Dedifferentiated amniotic fluid mesenchymal stem cell (primary cell): ENCODE measurements at regions not wholly inside any gene's neighbourhood (a gene's known extent, or its start where the extent isn't known, plus 50 kb on each side); places are given as distances from the start of the nearest gene placed in this dataset.

Experiments used
- DNase-seq: peaks from one replicate; pipeline ENCODE4 v3.0.0-alpha.2; 2016; ENCODE audit errors: extremely low spot score

DNA sequence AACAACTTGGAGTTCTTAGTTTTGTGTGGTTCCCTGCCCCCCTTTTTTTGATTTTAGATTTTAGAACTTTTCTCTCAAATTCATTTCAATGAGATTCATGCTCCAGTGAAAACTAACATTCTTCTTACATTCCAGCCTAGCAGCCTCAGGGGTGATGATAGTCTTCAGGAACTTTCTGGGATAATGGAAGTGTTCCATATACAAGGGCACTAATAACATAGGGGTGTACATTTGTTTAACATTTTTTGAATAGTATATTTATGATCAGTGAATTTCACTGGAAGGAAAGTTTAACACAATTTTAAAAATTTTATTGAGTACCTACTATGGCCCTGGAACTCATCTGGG is 61.4 kb upstream of the ZNF648 start:
- DNase-seq, result peak; percentile 32

DNA sequence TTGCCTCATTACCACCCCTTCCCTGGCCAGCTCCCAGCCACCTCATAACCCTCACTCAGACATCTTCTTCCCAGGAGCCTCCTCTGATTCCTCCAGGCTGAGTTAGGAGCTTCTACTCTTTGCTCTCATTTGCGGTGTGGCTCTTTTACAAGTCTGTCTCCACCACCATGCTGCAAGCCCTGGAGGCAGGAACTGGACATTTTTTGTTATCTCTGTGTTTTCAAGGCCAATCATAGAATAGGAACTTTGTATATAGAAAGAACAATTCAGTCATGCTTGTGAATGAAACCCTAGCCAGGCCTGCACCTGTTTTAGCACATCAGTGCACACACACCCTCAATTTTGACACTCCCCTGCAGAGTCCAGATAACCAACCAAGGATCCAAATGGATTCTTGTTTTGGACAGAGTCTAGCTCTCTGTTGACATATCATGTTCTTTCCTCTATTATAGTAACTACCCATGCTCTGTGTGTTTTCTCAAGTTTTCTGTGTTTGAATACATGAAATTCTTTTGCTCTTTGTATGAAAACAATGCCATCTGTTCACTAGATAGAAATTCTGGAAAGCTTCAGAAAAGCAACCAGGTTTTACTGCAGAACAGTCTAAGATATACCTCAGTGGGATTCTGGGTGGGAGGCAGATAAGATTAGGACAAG is 60.9 kb upstream of the ZNF648 start:
- no peak for DNase-seq

DNA sequence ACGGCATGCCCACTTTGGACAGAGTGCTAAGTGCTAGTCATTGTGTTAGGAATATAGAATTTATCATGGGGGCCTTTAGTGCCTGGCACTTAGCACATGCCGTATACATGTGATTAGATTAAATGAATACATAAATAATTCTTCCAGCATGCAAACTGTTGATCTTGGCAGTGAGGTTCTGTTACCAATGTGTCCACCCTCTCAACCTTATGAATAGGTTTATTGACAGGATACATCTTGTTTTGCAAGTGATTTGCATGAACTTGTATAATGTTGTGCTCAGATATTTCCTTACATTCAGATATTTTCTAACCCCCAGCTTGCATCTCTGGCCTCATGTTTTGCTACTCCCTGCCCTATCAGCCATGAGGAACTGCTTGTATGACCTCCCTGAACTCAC is 60.3 kb upstream of the ZNF648 start:
- no peak for DNase-seq

DNA sequence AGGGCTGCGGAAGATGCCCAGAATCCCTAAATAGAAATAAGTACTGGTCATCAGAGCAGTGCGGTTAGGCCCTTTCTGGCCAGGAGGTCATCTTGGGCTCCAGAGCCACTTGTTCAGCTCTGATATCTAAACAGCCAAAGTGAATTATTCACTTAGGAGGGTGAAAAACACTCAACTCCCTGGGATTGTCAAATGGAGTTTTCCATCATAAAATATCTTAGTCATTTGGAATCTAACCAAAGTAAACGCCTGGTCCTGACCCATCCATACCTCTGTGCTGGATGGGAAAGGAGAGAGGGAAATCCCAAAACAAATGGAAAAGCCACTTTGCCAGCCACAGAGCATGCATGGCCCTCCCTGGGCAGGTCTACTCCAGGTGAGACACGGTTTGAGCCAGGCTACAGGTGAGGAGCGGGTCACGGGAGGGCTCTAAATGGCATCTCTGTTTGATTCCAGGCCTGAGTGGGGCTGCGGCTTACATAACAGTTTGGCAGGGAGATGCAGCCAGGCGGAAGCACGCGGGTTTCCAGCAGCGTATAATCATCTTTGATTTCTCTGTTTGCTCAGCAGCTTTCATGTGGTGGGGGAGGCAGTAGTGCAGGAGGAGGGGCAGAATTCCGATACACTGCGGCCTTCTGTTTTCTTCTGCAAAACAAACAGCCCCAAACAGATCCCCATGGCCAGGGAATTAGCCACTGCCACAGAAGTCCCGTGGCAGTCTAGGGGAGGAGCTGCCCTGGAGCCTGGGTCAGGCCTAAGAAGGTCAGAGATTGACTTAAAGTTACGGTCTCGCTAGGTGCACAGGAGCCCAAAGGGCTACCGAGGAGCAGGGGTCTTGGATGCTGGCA is 59.1 kb upstream of the ZNF648 start:
- no peak for DNase-seq

DNA sequence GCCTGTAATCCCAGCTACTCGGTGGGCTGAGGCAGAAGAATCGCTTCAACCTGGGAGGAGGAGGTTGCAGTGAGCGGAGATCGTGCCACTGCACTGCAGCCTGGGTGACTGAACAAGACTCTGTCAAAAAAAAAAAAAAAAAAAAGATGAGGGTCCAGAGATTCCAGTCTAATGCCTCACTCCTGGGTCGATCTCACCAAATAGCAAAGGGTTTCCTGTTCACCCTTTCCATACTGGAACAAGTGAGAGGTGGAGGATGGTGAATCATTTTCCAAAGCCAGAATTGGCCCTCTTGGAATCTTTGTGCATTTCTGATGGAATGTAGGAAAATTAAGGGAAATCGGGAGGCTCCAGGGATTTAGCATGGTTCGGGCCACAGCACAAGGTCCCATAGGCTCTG is 58.1 kb upstream of the ZNF648 start:
- DNase-seq, result no peak

DNA sequence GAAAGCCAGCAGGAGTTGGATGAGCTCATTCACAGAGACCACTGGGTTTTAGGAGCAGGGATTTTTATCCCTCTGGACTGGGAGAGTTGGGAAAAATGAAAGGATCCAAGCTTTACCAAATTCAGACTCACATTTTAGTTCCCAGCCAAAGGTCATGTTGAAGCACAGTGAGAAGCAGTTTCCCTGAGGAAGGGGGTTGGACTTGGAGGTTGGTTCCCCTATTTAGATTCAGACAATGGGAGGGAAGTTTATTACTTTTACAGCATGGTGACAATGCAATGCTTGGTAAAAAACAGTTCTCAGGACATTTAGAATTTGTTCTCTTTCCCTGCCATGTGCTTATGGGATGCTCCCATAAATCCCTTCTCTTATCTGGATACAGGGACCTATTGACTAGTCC is 57.3 kb upstream of the ZNF648 start:
- DNase-seq, result no peak

DNA sequence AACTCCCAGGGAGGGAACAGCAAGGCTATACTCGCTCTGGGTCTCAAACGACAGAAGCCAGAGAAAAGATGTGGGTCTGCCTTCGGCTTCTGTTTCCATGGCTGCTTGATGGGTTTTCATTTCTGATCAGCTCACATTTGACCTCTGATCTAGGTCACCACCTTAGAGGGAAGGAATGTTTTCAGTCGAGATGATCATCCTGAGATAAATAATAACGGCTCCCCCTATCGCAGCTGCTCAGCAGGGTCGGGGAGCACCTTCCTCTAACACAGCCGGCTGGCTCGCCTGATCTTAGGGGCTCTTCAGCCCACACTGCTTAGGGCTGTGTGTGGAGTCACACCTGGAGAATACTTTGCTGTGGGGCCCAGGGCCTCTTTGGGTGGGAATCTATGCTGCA is 53.1 kb upstream of the ZNF648 start:
- DNase-seq, result no peak

DNA sequence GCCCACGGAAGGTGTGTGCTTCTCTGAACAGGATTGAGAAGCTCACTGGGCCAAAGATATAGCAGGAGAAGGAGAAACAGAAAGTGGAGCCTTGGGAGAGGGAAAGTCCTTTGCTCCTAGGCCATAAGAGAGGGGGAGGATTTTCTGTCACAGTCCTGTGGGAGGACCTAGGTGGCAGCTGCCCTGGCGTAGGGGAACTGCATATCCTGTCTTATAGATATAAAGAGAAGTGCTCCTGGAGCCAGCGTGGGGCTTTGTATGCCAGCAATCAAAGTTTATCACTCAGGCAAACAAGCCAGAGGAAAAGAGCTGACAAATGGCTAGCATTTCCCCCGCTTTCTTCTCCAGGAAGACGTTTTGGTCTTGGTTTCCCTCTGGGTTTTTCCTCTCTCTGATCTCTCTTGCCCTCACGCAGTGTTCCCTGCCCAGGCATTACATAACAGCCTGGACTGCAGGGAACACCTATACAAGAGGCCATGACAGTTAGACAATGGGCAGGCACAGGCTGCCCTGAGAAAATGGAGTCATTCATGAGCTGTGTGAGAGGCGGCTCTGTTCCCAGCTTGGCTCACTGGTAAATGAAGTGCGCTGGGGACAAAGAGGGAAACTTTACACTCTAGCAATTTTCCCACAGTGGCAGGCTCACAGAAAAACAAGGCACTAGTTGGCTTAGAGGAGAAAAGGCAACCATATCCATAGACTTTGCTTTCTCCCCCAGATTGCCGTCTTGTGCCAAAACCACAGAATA is 52.5 kb upstream of the ZNF648 start:
- DNase-seq, result no peak

DNA sequence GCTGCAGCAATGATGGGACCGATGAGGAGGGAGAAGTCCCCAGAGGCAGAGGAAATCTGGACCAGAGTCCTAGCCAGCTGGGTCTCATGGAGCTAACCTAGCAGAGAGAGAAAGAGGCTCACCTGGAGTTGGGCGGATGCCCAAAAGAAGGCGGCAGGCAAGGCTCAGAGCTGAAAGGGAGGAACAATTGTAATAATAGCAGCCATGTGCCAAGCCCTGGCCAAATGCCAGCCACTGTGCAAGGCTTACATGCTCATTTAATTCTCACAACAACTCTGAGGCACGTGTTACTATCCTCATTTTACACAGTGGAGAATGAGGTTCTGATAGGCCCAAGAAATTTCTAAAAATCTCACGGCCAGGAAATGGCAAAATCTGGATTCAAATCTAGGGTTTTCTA is 50.0 kb upstream of the ZNF648 start:
- DNase-seq, result no peak
